Gastrocnemius medialis (tissue), 4 donors: ENCODE measurements at regions not wholly inside any gene's neighbourhood (a gene's known extent, or its start where the extent isn't known, plus 50 kb on each side); places are given as distances from the start of the nearest gene placed in this dataset.

ENCODE experiments used
- POLR2A ChIP-seq, 2 donors: fragments of 450-650 bp; IDR thresholded peaks; one replicate each; pipeline ENCODE4 v1.6.1; 2017; ENCODE audit warnings: antibody characterized with exemption in 2 of 2, mild to moderate bottlenecking in 2 of 2, moderate library complexity in 2 of 2
- TF ChIP-seq, protein P1 (sequence below), 5 experiments: fragments of 450-650 bp in 3 of 5; fragments of 200-600 bp in 2 of 5; sonication (generic) in 2 of 5; IDR thresholded peaks in 4 of 5; conservative IDR thresholded peaks in 1 of 5; 1 replicate in 4 of 5; 2 replicates in 1 of 5; pipeline ENCODE4 v1.5.1; 2016 to 2019; ENCODE audit warnings: antibody characterized with exemption in 5 of 5, mild to moderate bottlenecking in 3 of 5, moderate library complexity in 3 of 5

DNA sequence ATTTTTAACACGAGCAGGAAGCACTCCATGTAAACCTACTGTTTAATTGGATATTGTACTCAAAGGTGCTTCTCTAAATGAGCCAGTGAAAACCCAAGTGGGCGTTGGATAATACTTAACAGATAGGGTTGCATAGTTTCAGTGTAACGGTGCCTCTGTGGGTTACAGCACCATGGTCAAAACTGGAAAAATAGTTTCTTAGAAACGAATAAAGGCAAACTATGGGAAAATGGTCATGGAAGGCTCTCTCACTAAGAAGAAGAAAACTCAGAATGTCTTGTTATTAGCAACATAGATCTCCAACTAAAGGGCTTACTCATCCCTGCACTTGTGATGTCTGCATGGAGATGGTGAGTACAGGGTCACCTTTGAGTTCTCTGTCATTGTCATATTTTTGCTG, 59.1 kb upstream of the NEDD9 start:
- no peak for TF ChIP-seq POLR2A (IDR thresholded peaks at IDR 0.05)
- TF ChIP-seq, protein P1, sequence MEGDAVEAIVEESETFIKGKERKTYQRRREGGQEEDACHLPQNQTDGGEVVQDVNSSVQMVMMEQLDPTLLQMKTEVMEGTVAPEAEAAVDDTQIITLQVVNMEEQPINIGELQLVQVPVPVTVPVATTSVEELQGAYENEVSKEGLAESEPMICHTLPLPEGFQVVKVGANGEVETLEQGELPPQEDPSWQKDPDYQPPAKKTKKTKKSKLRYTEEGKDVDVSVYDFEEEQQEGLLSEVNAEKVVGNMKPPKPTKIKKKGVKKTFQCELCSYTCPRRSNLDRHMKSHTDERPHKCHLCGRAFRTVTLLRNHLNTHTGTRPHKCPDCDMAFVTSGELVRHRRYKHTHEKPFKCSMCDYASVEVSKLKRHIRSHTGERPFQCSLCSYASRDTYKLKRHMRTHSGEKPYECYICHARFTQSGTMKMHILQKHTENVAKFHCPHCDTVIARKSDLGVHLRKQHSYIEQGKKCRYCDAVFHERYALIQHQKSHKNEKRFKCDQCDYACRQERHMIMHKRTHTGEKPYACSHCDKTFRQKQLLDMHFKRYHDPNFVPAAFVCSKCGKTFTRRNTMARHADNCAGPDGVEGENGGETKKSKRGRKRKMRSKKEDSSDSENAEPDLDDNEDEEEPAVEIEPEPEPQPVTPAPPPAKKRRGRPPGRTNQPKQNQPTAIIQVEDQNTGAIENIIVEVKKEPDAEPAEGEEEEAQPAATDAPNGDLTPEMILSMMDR (IDR thresholded peaks at IDR 0.05 in 4 of 5, conservative IDR thresholded peaks at IDR 0.05 in 1 of 5), result no peak
